SK-N-SH treated with all-trans-retinoic acid at 6 μM for 48 hours (cell line): ENCODE measurements at regions not wholly inside any gene's neighbourhood (a gene's known extent, or its start where the extent isn't known, plus 50 kb on each side); places are given as distances from the start of the nearest gene placed in this dataset.

Experiments
- ATAC-seq: fragments of 200-7000 bp; cut with Tn5 transposase; 3 replicates; pipeline ENCODE4 v1.9.1; 2020; ENCODE audit warnings: mild to moderate bottlenecking, moderate library complexity
- ARNTL ChIP-seq: fragments of 450-650 bp; formaldehyde crosslinking; IDR thresholded peaks from 2 replicates; pipeline ENCODE4 v1.5.0; 2020; ENCODE audit warnings: low read depth, mild to moderate bottlenecking, moderate library complexity, borderline replicate concordance
- CREB5 ChIP-seq: fragments of 250-450 bp; sonication (Bioruptor Pico); IDR thresholded peaks from 2 replicates; pipeline ENCODE4 v1.5.1; 2020; ENCODE audit warnings: low read depth, mild to moderate bottlenecking, moderate library complexity
- CSDC2 ChIP-seq: fragments of 250-450 bp; sonication (Bioruptor Pico); IDR thresholded peaks from 2 replicates; pipeline ENCODE4 v1.5.0; 2020; ENCODE audit warnings: mild to moderate bottlenecking, moderate library complexity
- CSRNP3 ChIP-seq: fragments of 250-450 bp; sonication (Bioruptor Pico); IDR thresholded peaks from 2 replicates; pipeline ENCODE4 v1.5.1; 2021; ENCODE audit warnings: mild to moderate bottlenecking, moderate library complexity
- ESRRG ChIP-seq: fragments of 250-450 bp; sonication (Bioruptor Pico); IDR thresholded peaks from 2 replicates; pipeline ENCODE4 v1.6.1; 2021; ENCODE audit warnings: mild to moderate bottlenecking
- GLIS3 ChIP-seq: fragments of 250-450 bp; sonication (Bioruptor Pico); IDR thresholded peaks from 2 replicates; pipeline ENCODE4 v1.5.0; 2020; ENCODE audit warnings: mild to moderate bottlenecking, moderate library complexity
- PATZ1 ChIP-seq: fragments of 250-450 bp; sonication (Bioruptor Pico); IDR thresholded peaks from 2 replicates; pipeline ENCODE4 v1.8.0; 2020; ENCODE audit warnings: mild to moderate bottlenecking, moderate library complexity, borderline replicate concordance
- POU6F1 ChIP-seq: fragments of 250-450 bp; sonication (Bioruptor Pico); IDR thresholded peaks from 2 replicates; pipeline ENCODE4 v1.8.0; 2021; ENCODE audit warnings: low read depth, mild to moderate bottlenecking, moderate library complexity, borderline replicate concordance
- PPARA ChIP-seq: fragments of 250-450 bp; sonication (Bioruptor Pico); IDR thresholded peaks from 2 replicates; pipeline ENCODE4 v1.5.0; 2020; ENCODE audit warnings: mild to moderate bottlenecking, borderline replicate concordance
- SNAI2 ChIP-seq: fragments of 250-450 bp; sonication (Bioruptor Pico); IDR thresholded peaks from 2 replicates; pipeline ENCODE4 v1.5.0; 2020; ENCODE audit warnings: mild to moderate bottlenecking, moderate library complexity
- TCF4 ChIP-seq: fragments of 250-450 bp; sonication (Bioruptor Pico); IDR thresholded peaks from 2 replicates; pipeline ENCODE4 v1.8.0; 2021; ENCODE audit warnings: mild to moderate bottlenecking, moderate library complexity, borderline replicate concordance
- TOX ChIP-seq: fragments of 250-450 bp; sonication (Bioruptor Pico); IDR thresholded peaks from 2 replicates; pipeline ENCODE4 v1.8.0; 2021; ENCODE audit warnings: mild to moderate bottlenecking, moderate library complexity, borderline replicate concordance
- TSHZ2 ChIP-seq: fragments of 250-450 bp; sonication (Bioruptor Pico); IDR thresholded peaks from 2 replicates; pipeline ENCODE4 v1.5.0; 2020; ENCODE audit warnings: mild to moderate bottlenecking, moderate library complexity
- ZFP30 ChIP-seq: fragments of 450-650 bp; formaldehyde crosslinking; IDR thresholded peaks from 2 replicates; pipeline ENCODE4 v1.5.0; 2022; ENCODE audit warnings: mild to moderate bottlenecking, moderate library complexity
- ZNF70 ChIP-seq: fragments of 450-650 bp; formaldehyde crosslinking; IDR thresholded peaks from 2 replicates; pipeline ENCODE4 v1.5.0; 2020; ENCODE audit warnings: mild to moderate bottlenecking, moderate library complexity
- ZNF8 ChIP-seq: fragments of 450-650 bp; formaldehyde crosslinking; IDR thresholded peaks from 2 replicates; pipeline ENCODE4 v1.5.0; 2020; ENCODE audit warnings: mild to moderate bottlenecking, moderate library complexity

GRCh38 chr6:63140114-63140513 lies 71.2 kb upstream of the FKBP1C start (continued):
- no peak for TF ChIP-seq CSRNP3 (CRISPR knock-in tag)
- TF ChIP-seq GLIS3 (CRISPR knock-in tag) = no peak
- no peak for TF ChIP-seq ESRRG (CRISPR knock-in tag)
- TF ChIP-seq TOX (CRISPR knock-in tag) = no peak
- no peak for TF ChIP-seq ZFP30 (CRISPR knock-in tag)
- TF ChIP-seq PPARA (CRISPR knock-in tag) = no peak

- no peak for TF ChIP-seq CREB5
- no peak for TF ChIP-seq ARNTL (CRISPR knock-in tag)
- ATAC-seq = no peak
These were observed 70.5 kb upstream of the FKBP1C start for GRCh38 chr6:63140692-63141318.

- no peak for ATAC-seq
- TF ChIP-seq SNAI2 = no peak
- 0 out of 2 replicates have a peak, but pooled peaks have one; percentile 15 for TF ChIP-seq TCF4 (CRISPR knock-in tag)
These were observed 61.5 kb upstream of the FKBP1C start for GRCh38 chr6:63149730-63150129.

GRCh38 chr6:63154535-63154934 lies 56.7 kb upstream of the FKBP1C start:
- ATAC-seq = no peak
- TF ChIP-seq ZNF70 (CRISPR knock-in tag) = no peak
- TF ChIP-seq ZNF8 (CRISPR knock-in tag) = no peak
- no peak for TF ChIP-seq GLIS3 (CRISPR knock-in tag)
- TF ChIP-seq PATZ1 = no peak
- TF ChIP-seq POU6F1 (CRISPR knock-in tag) = no peak
- TF ChIP-seq TSHZ2 (CRISPR knock-in tag) = no peak
- TF ChIP-seq ESRRG (CRISPR knock-in tag) = no peak
- TF ChIP-seq PPARA (CRISPR knock-in tag) = no peak
- no peak for TF ChIP-seq ARNTL (CRISPR knock-in tag)
- TF ChIP-seq TOX (CRISPR knock-in tag) = no peak
- no peak for TF ChIP-seq CSDC2 (CRISPR knock-in tag)
